Vagina (tissue), 2 donors: ENCODE measurements at regions not wholly inside any gene's neighbourhood (a gene's known extent, or its start where the extent isn't known, plus 50 kb on each side); places are given as distances from the start of the nearest gene placed in this dataset.

Source experiments
- DNase-seq, 2 donors: peaks; one replicate each; pipeline ENCODE4 v3.0.0-alpha.2; 2017; ENCODE audit errors: extremely low spot score in 2 of 2
- H3K27ac ChIP-seq: fragments of 200-600 bp; sonication (generic); one replicate; pipeline ENCODE4 v1.5.1; 2019
- H3K27me3 ChIP-seq: fragments of 200-600 bp; sonication (generic); one replicate; pipeline ENCODE4 v1.5.1; 2019
- H3K36me3 ChIP-seq, 2 donors: fragments of 200-600 bp; sonication (generic); one replicate each; pipeline ENCODE4 v1.5.1; 2017 to 2019
- H3K4me1 ChIP-seq: fragments of 200-600 bp; sonication (generic); one replicate; pipeline ENCODE4 v1.5.1; 2019
- H3K4me3 ChIP-seq, 2 donors: fragments of 200-600 bp; sonication (generic); 1 replicate in 1 of 2; 2 replicates in 1 of 2; pipeline ENCODE4 v1.5.1; 2016 to 2019
- H3K9me3 ChIP-seq: fragments of 200-600 bp; sonication (generic); one replicate; pipeline ENCODE4 v1.5.1; 2019
- POLR2A ChIP-seq, 2 donors: fragments of 450-650 bp; IDR thresholded peaks; one replicate each; pipeline ENCODE4 v1.6.1; 2017; ENCODE audit warnings: antibody characterized with exemption in 2 of 2, mild to moderate bottlenecking in 2 of 2, moderate library complexity in 2 of 2
- POLR2AphosphoS5 ChIP-seq, 2 donors: sonication (generic); formaldehyde crosslinking; IDR thresholded peaks; one replicate each; pipeline ENCODE4 v1.9.0; 2017; ENCODE audit warnings: antibody characterized with exemption in 2 of 2, mild to moderate bottlenecking in 2 of 2, low read depth in 1 of 2; ENCODE audit not compliant: insufficient read depth in 1 of 2
- intact Hi-C: fragments of 100-400 bp; cut with DNase I; formaldehyde crosslinking; loops from one replicate; pipeline ENCODE4 v1.15.1; 2023
- TF ChIP-seq, protein P1 (sequence below), 3 experiments: fragments of 450-650 bp in 2 of 3; fragments of 200-600 bp in 1 of 3; sonication (generic) in 1 of 3; IDR thresholded peaks; one replicate each; pipeline ENCODE4 v1.5.1; 2017 to 2019; ENCODE audit warnings: antibody characterized with exemption in 3 of 3, mild to moderate bottlenecking in 2 of 3, moderate library complexity in 2 of 3

DNA sequence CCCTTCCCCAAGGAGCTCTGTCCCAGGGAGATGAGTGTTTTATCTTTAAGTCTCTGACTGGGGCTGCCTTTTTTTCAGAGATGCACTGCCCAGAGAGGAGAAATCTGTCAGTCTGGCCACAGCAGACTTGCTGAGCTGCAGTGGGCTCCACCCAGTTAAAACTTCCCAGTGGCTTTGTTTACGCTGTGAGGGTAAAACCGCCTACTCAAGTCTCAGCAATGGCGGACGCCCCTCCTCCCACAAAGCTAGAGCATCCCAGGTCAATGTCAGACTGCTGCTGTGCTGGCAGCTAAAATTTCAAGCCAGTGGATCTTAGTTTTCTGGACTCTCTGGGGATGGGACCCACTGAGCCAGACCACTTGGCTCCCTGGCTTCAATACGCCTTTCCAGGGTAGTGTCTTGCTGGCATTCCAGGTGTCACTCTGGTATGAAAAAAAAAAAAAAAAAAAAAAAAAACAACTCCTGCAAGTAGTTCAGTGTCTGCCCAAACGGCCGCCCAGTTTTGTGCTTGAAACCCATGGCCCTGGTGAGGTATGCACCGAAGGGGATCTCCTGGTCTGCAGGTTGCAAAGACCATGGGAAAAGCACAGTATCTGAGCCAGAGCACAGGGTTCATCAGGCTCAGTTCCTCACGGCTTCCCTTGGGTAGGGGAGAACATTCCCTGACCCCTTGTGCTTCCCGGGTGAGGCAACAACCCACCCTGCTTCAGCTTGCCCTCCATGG, 1616.1 kb upstream of the ADGRL3 start:
- no peak for DNase-seq
- Histone ChIP-seq H3K4me3 (no peak overlapping the region), H3K36me3 (no peaks in the 10 kb centered on the region), H3K4me1 (no peaks in the 10 kb centered on the region), H3K27ac (no peak overlapping the region), H3K9me3 (no peaks in the 10 kb centered on the region), H3K27me3 (no peaks in the 10 kb centered on the region)
- intact Hi-C loops = no loop called here
- TF ChIP-seq POLR2AphosphoS5 (IDR thresholded peaks at IDR 0.05; ENCODE audit: insufficient read depth in 1 of 2, low read depth in 1 of 2) = no peak

DNA sequence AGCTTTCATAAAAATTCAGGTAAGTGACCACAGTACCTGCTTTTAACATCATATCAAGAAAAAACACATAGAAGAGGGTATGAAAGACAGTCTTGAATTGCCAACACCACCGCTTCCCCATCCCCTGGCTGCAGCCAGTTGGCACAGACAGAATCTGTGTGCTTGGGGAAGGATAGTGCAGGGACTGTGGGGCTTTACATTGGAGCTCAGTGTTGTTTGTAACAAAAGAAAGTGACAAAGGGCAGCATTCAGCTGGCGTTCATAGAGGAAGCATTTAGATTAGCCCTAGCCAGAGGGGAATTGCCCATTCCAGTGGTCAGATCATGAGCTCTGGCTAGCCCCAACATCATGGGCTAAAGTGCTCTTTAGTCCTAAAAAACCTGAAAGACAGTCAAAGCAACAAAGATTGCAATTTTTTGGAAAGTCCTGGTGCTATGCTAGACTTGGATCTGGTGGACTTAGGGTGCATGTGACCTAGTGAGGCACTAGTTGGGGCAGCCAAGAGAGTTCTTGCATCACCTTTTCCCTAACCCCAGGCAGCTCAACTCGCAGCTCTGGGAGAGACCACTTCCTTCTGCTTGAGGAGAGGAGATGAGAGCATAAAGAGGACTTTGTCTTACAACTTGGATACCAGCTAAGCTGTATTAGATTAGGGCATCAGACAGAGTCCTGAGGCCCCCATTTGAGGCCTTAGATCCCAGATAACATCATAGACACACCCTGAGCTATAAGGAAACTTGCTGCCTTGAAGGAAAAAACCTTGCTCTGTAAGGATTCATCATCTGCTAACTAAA, 1602.4 kb upstream of the ADGRL3 start:
- Histone ChIP-seq H3K4me3 (no peak overlapping the region), H3K36me3 (no peaks in the 10 kb centered on the region), H3K9me3 (no peaks in the 10 kb centered on the region), H3K27ac (no peak overlapping the region), H3K4me1 (no peaks in the 10 kb centered on the region), H3K27me3 (no peaks in the 10 kb centered on the region)
- no peak for DNase-seq
- intact Hi-C loops = no loop called here
- TF ChIP-seq POLR2AphosphoS5 (IDR thresholded peaks at IDR 0.05; ENCODE audit: insufficient read depth in 1 of 2, low read depth in 1 of 2) (no peak), POLR2A (IDR thresholded peaks at IDR 0.05) (no peak)
- TF ChIP-seq, protein P1, sequence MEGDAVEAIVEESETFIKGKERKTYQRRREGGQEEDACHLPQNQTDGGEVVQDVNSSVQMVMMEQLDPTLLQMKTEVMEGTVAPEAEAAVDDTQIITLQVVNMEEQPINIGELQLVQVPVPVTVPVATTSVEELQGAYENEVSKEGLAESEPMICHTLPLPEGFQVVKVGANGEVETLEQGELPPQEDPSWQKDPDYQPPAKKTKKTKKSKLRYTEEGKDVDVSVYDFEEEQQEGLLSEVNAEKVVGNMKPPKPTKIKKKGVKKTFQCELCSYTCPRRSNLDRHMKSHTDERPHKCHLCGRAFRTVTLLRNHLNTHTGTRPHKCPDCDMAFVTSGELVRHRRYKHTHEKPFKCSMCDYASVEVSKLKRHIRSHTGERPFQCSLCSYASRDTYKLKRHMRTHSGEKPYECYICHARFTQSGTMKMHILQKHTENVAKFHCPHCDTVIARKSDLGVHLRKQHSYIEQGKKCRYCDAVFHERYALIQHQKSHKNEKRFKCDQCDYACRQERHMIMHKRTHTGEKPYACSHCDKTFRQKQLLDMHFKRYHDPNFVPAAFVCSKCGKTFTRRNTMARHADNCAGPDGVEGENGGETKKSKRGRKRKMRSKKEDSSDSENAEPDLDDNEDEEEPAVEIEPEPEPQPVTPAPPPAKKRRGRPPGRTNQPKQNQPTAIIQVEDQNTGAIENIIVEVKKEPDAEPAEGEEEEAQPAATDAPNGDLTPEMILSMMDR (IDR thresholded peaks at IDR 0.05) = no peak

DNA sequence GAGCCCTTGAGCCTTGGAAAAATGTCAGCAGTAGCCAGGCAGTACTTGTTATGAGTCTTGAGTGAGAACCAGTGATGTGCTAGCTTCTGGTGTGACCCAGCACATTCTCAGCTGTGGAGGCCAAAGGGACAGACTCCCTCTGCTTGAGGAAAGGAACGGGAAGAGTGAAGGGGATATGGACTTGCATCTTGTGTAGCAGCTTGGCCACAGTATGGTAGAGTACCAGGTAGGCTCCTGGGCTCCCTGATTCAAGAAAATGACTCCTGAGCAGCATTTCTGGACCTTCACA, 1601.9 kb upstream of the ADGRL3 start:
- H3K27me3 ChIP-seq = no peaks in the 10 kb centered on the region
- H3K9me3 ChIP-seq = no peaks in the 10 kb centered on the region
- DNase-seq = no peak
- no peak overlapping the region for H3K27ac ChIP-seq
- H3K4me3 ChIP-seq = no peak overlapping the region
- intact Hi-C loops = no loop called here
- no peaks in the 10 kb centered on the region for H3K4me1 ChIP-seq
- TF ChIP-seq POLR2A (IDR thresholded peaks at IDR 0.05) = no peak
- TF ChIP-seq, protein P1 (IDR thresholded peaks at IDR 0.05) = no peak
- no peak for TF ChIP-seq POLR2AphosphoS5 (IDR thresholded peaks at IDR 0.05; ENCODE audit: insufficient read depth in 1 of 2, low read depth in 1 of 2)
- H3K36me3 ChIP-seq = no peaks in the 10 kb centered on the region

DNA sequence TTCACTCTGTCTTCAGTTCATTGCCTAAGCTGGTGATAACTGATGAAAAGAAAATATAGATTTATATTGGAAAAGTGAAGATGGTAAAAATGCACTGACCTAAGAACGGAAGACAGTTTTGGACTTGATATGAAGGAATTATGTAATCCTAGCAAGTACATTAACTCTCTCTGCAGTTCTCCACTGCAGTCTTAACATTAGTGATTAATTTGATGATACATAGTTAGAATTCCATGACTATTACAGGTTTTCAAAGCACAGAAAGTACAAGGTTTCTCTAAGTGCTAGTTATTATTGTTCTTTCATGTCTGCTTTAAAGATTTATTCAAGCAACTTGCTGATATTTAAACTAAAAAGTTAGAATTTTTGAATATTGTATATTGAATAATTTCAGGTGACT, 1591.7 kb upstream of the ADGRL3 start:
- TF ChIP-seq, protein P1 (IDR thresholded peaks at IDR 0.05) = no peak
- TF ChIP-seq POLR2AphosphoS5 (IDR thresholded peaks at IDR 0.05; ENCODE audit: insufficient read depth in 1 of 2, low read depth in 1 of 2) (no peak), POLR2A (IDR thresholded peaks at IDR 0.05) (no peak)
- no peak overlapping the region for H3K4me3 ChIP-seq
- no peak for DNase-seq
- H3K27ac ChIP-seq = no peak overlapping the region
- no peaks in the 10 kb centered on the region for H3K9me3 ChIP-seq
- H3K4me1 ChIP-seq = no peaks in the 10 kb centered on the region
- H3K27me3 ChIP-seq = no peaks in the 10 kb centered on the region
- no peaks in the 10 kb centered on the region for H3K36me3 ChIP-seq
- intact Hi-C loops = no loop called here

DNA sequence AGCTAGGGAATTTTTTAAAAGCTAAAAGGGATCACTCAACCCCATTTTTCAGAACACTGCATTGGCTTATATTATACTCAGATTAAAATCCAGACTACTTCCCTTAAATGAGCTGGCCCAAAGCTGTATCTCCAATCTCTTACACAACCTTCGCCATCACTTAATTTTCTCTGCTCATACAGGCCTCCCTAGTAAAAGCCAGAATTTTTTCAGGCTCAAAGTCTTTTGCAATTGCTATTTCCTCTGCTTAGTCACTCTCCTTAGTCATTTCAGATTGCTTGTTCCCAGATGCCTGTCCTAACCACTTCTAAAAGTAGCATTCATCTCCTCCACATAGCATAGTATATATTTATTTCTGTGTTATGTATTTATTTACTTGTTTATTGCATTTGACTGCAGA, 1587.9 kb upstream of the ADGRL3 start:
- Histone ChIP-seq H3K27me3 (no peaks in the 10 kb centered on the region), H3K27ac (no peak overlapping the region), H3K36me3 (no peaks in the 10 kb centered on the region), H3K4me3 (no peak overlapping the region), H3K4me1 (no peaks in the 10 kb centered on the region), H3K9me3 (no peaks in the 10 kb centered on the region)
- TF ChIP-seq POLR2AphosphoS5 (IDR thresholded peaks at IDR 0.05; ENCODE audit: insufficient read depth in 1 of 2, low read depth in 1 of 2) = no peak
- DNase-seq = no peak
- intact Hi-C loops = no loop called here

DNA sequence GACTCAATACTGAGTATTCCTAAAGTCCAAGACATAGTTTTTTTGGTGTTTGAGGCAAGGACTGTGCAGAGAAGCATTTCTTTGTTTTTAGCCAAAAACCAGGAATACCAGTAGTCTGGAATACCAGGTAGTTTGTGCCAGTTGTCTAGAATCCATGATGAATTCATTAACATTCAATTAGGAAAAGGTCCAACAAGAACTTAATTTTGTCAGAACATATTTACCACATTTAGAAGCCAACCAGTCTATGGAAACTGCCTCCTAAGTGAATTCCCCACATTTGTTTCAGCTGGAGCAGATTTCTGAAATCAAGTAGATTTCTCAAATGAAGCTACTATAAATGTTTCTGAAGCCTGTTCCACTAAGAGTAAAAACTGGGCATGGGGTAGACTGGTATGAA, 1584.8 kb upstream of the ADGRL3 start:
- no peaks in the 10 kb centered on the region for H3K9me3 ChIP-seq
- no peaks in the 10 kb centered on the region for H3K36me3 ChIP-seq
- no peaks in the 10 kb centered on the region for H3K4me1 ChIP-seq
- no peak for DNase-seq
- H3K4me3 ChIP-seq = no peak overlapping the region
- intact Hi-C loops = no loop called here
- TF ChIP-seq, protein P1 (IDR thresholded peaks at IDR 0.05) = no peak
- TF ChIP-seq POLR2AphosphoS5 (IDR thresholded peaks at IDR 0.05; ENCODE audit: insufficient read depth in 1 of 2, low read depth in 1 of 2) (no peak), POLR2A (IDR thresholded peaks at IDR 0.05) (no peak)
- no peaks in the 10 kb centered on the region for H3K27me3 ChIP-seq
- no peak overlapping the region for H3K27ac ChIP-seq
